GM12878 (cell line): ENCODE measurements at regions not wholly inside any gene's neighbourhood (a gene's known extent, or its start where the extent isn't known, plus 50 kb on each side); places are given as distances from the start of the nearest gene placed in this dataset.

Experiments used
- LARP7 ChIP-seq: fragments of 450-650 bp; IDR thresholded peaks from 2 replicates; pipeline ENCODE4 v1.6.1; 2017; ENCODE audit warnings: mild to moderate bottlenecking
- MTA2 ChIP-seq: fragments of 450-650 bp; IDR thresholded peaks from 2 replicates; pipeline ENCODE4 v1.6.1; 2016; ENCODE audit warnings: low read depth, mild to moderate bottlenecking, moderate library complexity
- POLR2A ChIP-seq: IDR thresholded peaks from 2 replicates; pipeline ENCODE4 v1.6.1; 2011; ENCODE audit warnings: low read depth, mild to moderate bottlenecking, low read length
- TCF12 ChIP-seq: IDR thresholded peaks from 2 replicates; pipeline ENCODE4 v1.6.1; 2011; ENCODE audit warnings: low read depth, mild to moderate bottlenecking, low read length
- TF ChIP-seq, protein P1 (sequence below), 3 experiments: IDR thresholded peaks in 2 of 3; conservative IDR thresholded peaks in 1 of 3; 2 replicates each; pipeline ENCODE4 v1.5.1; 2011; ENCODE audit warnings: low read depth in 3 of 3, low read length in 3 of 3, mild to moderate bottlenecking in 3 of 3, control low read depth in 2 of 3, moderate library complexity in 2 of 3, inconsistent platforms in 1 of 3, mixed read lengths in 1 of 3; ENCODE audit not compliant: control insufficient read depth in 2 of 3, insufficient read depth in 1 of 3; ENCODE audit errors: extremely low read depth in 1 of 3

DNA sequence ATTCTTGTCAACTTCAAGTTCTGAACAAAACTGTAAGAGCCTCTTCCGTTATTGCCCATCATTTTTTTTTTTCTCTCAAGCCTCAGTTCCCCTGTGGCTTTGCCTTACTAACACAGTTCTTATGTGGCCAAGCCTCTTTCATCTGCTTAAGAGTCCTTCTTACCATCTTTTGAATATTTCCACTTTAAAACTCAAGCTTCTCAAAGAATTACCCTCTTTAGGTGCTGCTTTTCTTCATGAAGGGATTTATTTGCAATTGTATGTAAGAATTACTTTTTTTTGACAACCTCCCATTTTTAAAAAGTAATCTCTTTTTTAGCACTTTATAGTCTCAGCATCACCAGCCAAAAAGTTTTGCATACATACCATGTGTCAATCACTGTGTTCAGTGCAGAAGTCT, 240.2 kb upstream of the RMST start:
- TF ChIP-seq POLR2A (no peak), TCF12 (no peak), MTA2 (no peak), LARP7 (no peak)
- TF ChIP-seq, protein P1, sequence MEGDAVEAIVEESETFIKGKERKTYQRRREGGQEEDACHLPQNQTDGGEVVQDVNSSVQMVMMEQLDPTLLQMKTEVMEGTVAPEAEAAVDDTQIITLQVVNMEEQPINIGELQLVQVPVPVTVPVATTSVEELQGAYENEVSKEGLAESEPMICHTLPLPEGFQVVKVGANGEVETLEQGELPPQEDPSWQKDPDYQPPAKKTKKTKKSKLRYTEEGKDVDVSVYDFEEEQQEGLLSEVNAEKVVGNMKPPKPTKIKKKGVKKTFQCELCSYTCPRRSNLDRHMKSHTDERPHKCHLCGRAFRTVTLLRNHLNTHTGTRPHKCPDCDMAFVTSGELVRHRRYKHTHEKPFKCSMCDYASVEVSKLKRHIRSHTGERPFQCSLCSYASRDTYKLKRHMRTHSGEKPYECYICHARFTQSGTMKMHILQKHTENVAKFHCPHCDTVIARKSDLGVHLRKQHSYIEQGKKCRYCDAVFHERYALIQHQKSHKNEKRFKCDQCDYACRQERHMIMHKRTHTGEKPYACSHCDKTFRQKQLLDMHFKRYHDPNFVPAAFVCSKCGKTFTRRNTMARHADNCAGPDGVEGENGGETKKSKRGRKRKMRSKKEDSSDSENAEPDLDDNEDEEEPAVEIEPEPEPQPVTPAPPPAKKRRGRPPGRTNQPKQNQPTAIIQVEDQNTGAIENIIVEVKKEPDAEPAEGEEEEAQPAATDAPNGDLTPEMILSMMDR (IDR thresholded peaks at IDR 0.05 in 2 of 3, conservative IDR thresholded peaks at IDR 0.05 in 1 of 3; ENCODE audit: control insufficient read depth in 2 of 3, extremely low read depth in 1 of 3, insufficient read depth in 1 of 3, low read depth in 3 of 3, low read length in 3 of 3) = no peak
